Immature natural killer cell (primary cell): ENCODE measurements at regions not wholly inside any gene's neighbourhood (a gene's known extent, or its start where the extent isn't known, plus 50 kb on each side); places are given as distances from the start of the nearest gene placed in this dataset.

Source experiments
- DNase-seq, 3 donors: peaks; one replicate each; pipeline ENCODE4 v3.0.0; 2022; ENCODE audit warnings: mixed read lengths in 1 of 3
- H3K27ac Mint-ChIP-seq, 6 donors: one replicate each; pipeline ENCODE4 v1.8.0; 2020; ENCODE audit warnings: mixed read lengths in 6 of 6, mild to moderate bottlenecking in 5 of 6, inconsistent platforms in 4 of 6, moderate library complexity in 3 of 6
- H3K27me3 Mint-ChIP-seq, 3 donors: one replicate each; pipeline ENCODE4 v1.8.0; 2020 to 2021; ENCODE audit warnings: low read depth in 3 of 3, mild to moderate bottlenecking in 3 of 3, mixed read lengths in 3 of 3, moderate library complexity in 3 of 3, inconsistent platforms in 1 of 3
- H3K36me3 Mint-ChIP-seq, 3 donors: one replicate each; pipeline ENCODE4 v1.8.0; 2020; ENCODE audit warnings: mixed read lengths in 3 of 3, inconsistent platforms in 2 of 3, mild to moderate bottlenecking in 2 of 3
- H3K4me1 Mint-ChIP-seq, 2 donors: one replicate each; pipeline ENCODE4 v1.8.0; 2020; ENCODE audit warnings: inconsistent platforms in 2 of 2, mild to moderate bottlenecking in 2 of 2, mixed read lengths in 2 of 2, moderate library complexity in 1 of 2
- H3K4me3 Mint-ChIP-seq, 5 donors: one replicate each; pipeline ENCODE4 v1.8.0; 2020; ENCODE audit warnings: mild to moderate bottlenecking in 5 of 5, mixed read lengths in 5 of 5, inconsistent platforms in 3 of 5, moderate library complexity in 3 of 5
- H3K9me3 Mint-ChIP-seq, 6 donors: one replicate each; pipeline ENCODE4 v1.8.0; 2020; ENCODE audit warnings: mild to moderate bottlenecking in 6 of 6, mixed read lengths in 6 of 6, inconsistent platforms in 4 of 6, moderate library complexity in 3 of 6

- DNase-seq: no peak
- H3K27ac Mint-ChIP-seq: no peak overlapping the region
- no peak overlapping the region for H3K4me3 Mint-ChIP-seq
- H3K9me3 Mint-ChIP-seq: no peaks in the 10 kb centered on the region
- peaks cover 0 to 3% (median 2%) of the 10 kb centered on the region in 3 donors for H3K27me3 Mint-ChIP-seq
- no peaks in the 10 kb centered on the region for H3K4me1 Mint-ChIP-seq
- no peaks in the 10 kb centered on the region for H3K36me3 Mint-ChIP-seq
Measured at GRCh38 chr7:47103498-47104205, 478.3 kb downstream of the TNS3 start.

- Mint-ChIP-seq H3K4me3 (no peak overlapping the region), H3K36me3 (no peaks in the 10 kb centered on the region), H3K4me1 (no peaks in the 10 kb centered on the region), H3K27me3 (peaks cover 0 to 3% (median 2%) of the 10 kb centered on the region in 3 donors), H3K9me3 (no peaks in the 10 kb centered on the region), H3K27ac (no peak overlapping the region)
- no peak for DNase-seq
Measured at GRCh38 chr7:47102331-47102841, 479.5 kb downstream of the TNS3 start.

GRCh38 chr7:47100817-47101435, 481.0 kb downstream of the TNS3 start:
- Mint-ChIP-seq H3K27ac (no peak overlapping the region), H3K4me1 (no peaks in the 10 kb centered on the region), H3K4me3 (no peak overlapping the region), H3K9me3 (no peaks in the 10 kb centered on the region), H3K36me3 (no peaks in the 10 kb centered on the region), H3K27me3 (peaks cover 2 to 5% (median 3%) of the 10 kb centered on the region in 3 donors)
- DNase-seq: no peak

- Mint-ChIP-seq H3K4me3 (no peak overlapping the region), H3K27ac (no peak overlapping the region), H3K27me3 (peaks cover 2 to 5% (median 3%) of the 10 kb centered on the region in 3 donors), H3K4me1 (no peaks in the 10 kb centered on the region), H3K9me3 (no peaks in the 10 kb centered on the region), H3K36me3 (no peaks in the 10 kb centered on the region)
- no peak for DNase-seq
Measured at GRCh38 chr7:47100148-47100816, 481.6 kb downstream of the TNS3 start.

- no peak for DNase-seq
- Mint-ChIP-seq H3K4me3 (no peak overlapping the region), H3K4me1 (no peaks in the 10 kb centered on the region), H3K36me3 (no peaks in the 10 kb centered on the region), H3K27me3 (peaks cover 2 to 5% (median 3%) of the 10 kb centered on the region in 3 donors), H3K9me3 (peaks cover 0 to 1% (median 0%) of the 10 kb centered on the region in 6 donors), H3K27ac (no peak overlapping the region)
Measured at GRCh38 chr7:47097431-47097830, 484.5 kb downstream of the TNS3 start.

- peaks cover 2 to 6% (median 3%) of the 10 kb centered on the region in 3 donors for H3K27me3 Mint-ChIP-seq
- H3K9me3 Mint-ChIP-seq: peaks cover 0 to 1% (median 0%) of the 10 kb centered on the region in 6 donors
- H3K4me3 Mint-ChIP-seq: no peak overlapping the region
- H3K27ac Mint-ChIP-seq: no peak overlapping the region
- H3K4me1 Mint-ChIP-seq: no peaks in the 10 kb centered on the region
- H3K36me3 Mint-ChIP-seq: no peaks in the 10 kb centered on the region
- DNase-seq: no peak
Measured at GRCh38 chr7:47095946-47096345, 486.0 kb downstream of the TNS3 start.

- H3K4me3 Mint-ChIP-seq: no peak overlapping the region
- peaks cover 0 to 1% (median 0%) of the 10 kb centered on the region in 6 donors for H3K9me3 Mint-ChIP-seq
- no peaks in the 10 kb centered on the region for H3K4me1 Mint-ChIP-seq
- no peak for DNase-seq
- H3K36me3 Mint-ChIP-seq: no peaks in the 10 kb centered on the region
- H3K27ac Mint-ChIP-seq: no peak overlapping the region
- peaks cover 2 to 6% (median 3%) of the 10 kb centered on the region in 3 donors for H3K27me3 Mint-ChIP-seq
Measured at GRCh38 chr7:47094462-47094861, 487.4 kb downstream of the TNS3 start.

- Mint-ChIP-seq H3K9me3 (peaks cover 0 to 1% (median 0%) of the 10 kb centered on the region in 6 donors), H3K36me3 (no peaks in the 10 kb centered on the region), H3K4me1 (no peaks in the 10 kb centered on the region), H3K27me3 (peaks cover 0 to 6% (median 3%) of the 10 kb centered on the region in 3 donors), H3K4me3 (no peak overlapping the region), H3K27ac (no peak overlapping the region)
- DNase-seq: no peak
Measured at GRCh38 chr7:47093320-47094234, 488.3 kb downstream of the TNS3 start.

- Mint-ChIP-seq H3K4me3 (no peak overlapping the region), H3K27ac (no peak overlapping the region), H3K36me3 (no peaks in the 10 kb centered on the region), H3K27me3 (peaks cover 0 to 6% (median 5%) of the 10 kb centered on the region in 3 donors), H3K9me3 (peaks cover 0 to 1% (median 0%) of the 10 kb centered on the region in 6 donors), H3K4me1 (no peaks in the 10 kb centered on the region)
- DNase-seq: no peak
Measured at GRCh38 chr7:47092336-47092735, 489.6 kb downstream of the TNS3 start.

- Mint-ChIP-seq H3K9me3 (peaks cover 0 to 1% (median 0%) of the 10 kb centered on the region in 6 donors), H3K4me3 (no peak overlapping the region), H3K4me1 (no peaks in the 10 kb centered on the region), H3K36me3 (no peaks in the 10 kb centered on the region), H3K27ac (no peak overlapping the region), H3K27me3 (peaks cover 0 to 4% (median 2%) of the 10 kb centered on the region in 3 donors)
- DNase-seq: no peak
Measured at GRCh38 chr7:47091141-47091540, 490.8 kb downstream of the TNS3 start.

GRCh38 chr7:47089461-47089860, 492.4 kb downstream of the TNS3 start:
- no peak for DNase-seq
- Mint-ChIP-seq H3K4me3 (no peak overlapping the region), H3K27ac (no peak overlapping the region), H3K36me3 (no peaks in the 10 kb centered on the region), H3K27me3 (peaks cover 0 to 4% (median 1%) of the 10 kb centered on the region in 3 donors), H3K4me1 (no peaks in the 10 kb centered on the region), H3K9me3 (peaks cover 0 to 1% (median 0%) of the 10 kb centered on the region in 6 donors)

- Mint-ChIP-seq H3K27me3 (peaks cover 0 to 4% (median 1%) of the 10 kb centered on the region in 3 donors), H3K9me3 (no peaks in the 10 kb centered on the region), H3K27ac (no peak overlapping the region), H3K4me3 (no peak overlapping the region), H3K36me3 (no peaks in the 10 kb centered on the region), H3K4me1 (no peaks in the 10 kb centered on the region)
- DNase-seq: no peak
Measured at GRCh38 chr7:47089068-47089417, 492.9 kb downstream of the TNS3 start.

GRCh38 chr7:47088329-47089067, 493.4 kb downstream of the TNS3 start:
- Mint-ChIP-seq H3K4me1 (no peaks in the 10 kb centered on the region), H3K27ac (no peak overlapping the region), H3K9me3 (no peaks in the 10 kb centered on the region), H3K4me3 (no peak overlapping the region), H3K27me3 (peaks cover 0 to 4% (median 1%) of the 10 kb centered on the region in 3 donors), H3K36me3 (no peaks in the 10 kb centered on the region)
- peak in 1 of 3 donors; percentile 27 for DNase-seq
